ENCODE measurements at regions not wholly inside any gene's neighbourhood (a gene's known extent, or its start where the extent isn't known, plus 50 kb on each side); places are given as distances from the start of the nearest gene placed in this dataset.

DNA sequence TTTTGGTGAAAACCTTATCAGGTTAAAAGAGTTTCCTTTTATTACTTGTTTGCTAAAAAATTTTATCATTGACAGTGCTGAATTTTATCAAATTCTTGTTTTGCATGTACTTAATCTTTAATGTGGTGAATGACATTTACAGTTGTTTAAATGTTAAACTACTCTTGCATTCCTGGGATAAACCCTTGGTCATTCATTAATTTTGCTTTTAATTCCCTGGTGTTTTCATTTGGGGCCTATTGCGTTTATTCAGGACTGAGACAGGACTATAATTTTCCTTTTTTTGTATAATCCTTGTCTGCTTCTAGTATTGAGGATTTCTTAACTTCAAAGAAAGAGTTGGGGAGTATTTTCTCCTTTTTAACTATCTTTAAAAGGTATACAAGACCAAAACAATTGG lies 98.7 kb upstream of the TLL1 start:
- no peak for FAIRE-seq

More for the DNA sequence above, 98.7 kb upstream of the TLL1 start:
- peaks cover 4% of the 10 kb centered on the region for H3K9me1 ChIP-seq (replicated peaks; ENCODE audit: control insufficient read depth, extremely low read depth, insufficient read depth, low read length)
- no peak overlapping the region for H3K9ac ChIP-seq (replicated peaks; ENCODE audit: extremely low read depth, insufficient read depth, low read length)
- no peak overlapping the region for H3K4me3 ChIP-seq (replicated peaks in 1 of 3; ENCODE audit: insufficient read depth in 1 of 3, low read depth in 1 of 3, low read length in 3 of 3)
- no peaks in the 10 kb centered on the region for H3K36me3 ChIP-seq (ENCODE audit: control insufficient read depth in 2 of 2, extremely low read depth in 1 of 2, insufficient read depth in 2 of 2, low read length in 2 of 2)
- no peaks in the 10 kb centered on the region for H4K20me1 ChIP-seq (replicated peaks; ENCODE audit: control insufficient read depth, extremely low read depth, insufficient read depth, low read length)
- H3K79me2 ChIP-seq (ENCODE audit: control insufficient read depth, insufficient read depth, low read length), result no peaks in the 10 kb centered on the region
- no peak for DNase-seq (ENCODE audit: low read depth, low spot score)
- dilution Hi-C loops (cut with MboI; ENCODE audit: extremely low pct_ligation_motif_present, low sequenced_read_pairs) (no loop called here), intact Hi-C loops (cut with micrococcal nuclease) (no loop called here)
- CTCF ChIA-PET, result no interaction called here
- no peaks in the 10 kb centered on the region for H3K27me3 ChIP-seq (ENCODE audit: control insufficient read depth in 2 of 2, insufficient read depth in 2 of 2, low read length in 2 of 2)
- no peak overlapping the region for H3K27ac ChIP-seq (ENCODE audit: insufficient read depth, low read depth, low read length)
- no TSS peak for BruUV-seq (replicated peaks)
- no peaks in the 10 kb centered on the region for H3K9me3 ChIP-seq (replicated peaks; ENCODE audit: control insufficient read depth, insufficient read depth, low read length)
- TF ChIP-seq MYC (IDR thresholded peaks at IDR 0.05; ENCODE audit: low read depth, low read length) (no peak), POLR2A (IDR thresholded peaks at IDR 0.05; ENCODE audit: low read depth, low read length) (no peak), FOS (IDR thresholded peaks at IDR 0.05; ENCODE audit: borderline replicate concordance, insufficient read depth, low read length) (no peak), JUN (IDR thresholded peaks at IDR 0.05; ENCODE audit: borderline replicate concordance, insufficient read depth, insufficient read length, low read depth) (no peak), POLR2AphosphoS5 (IDR thresholded peaks at IDR 0.05; ENCODE audit: insufficient read depth, low read depth, low read length) (no peak), EZH2 (IDR thresholded peaks at IDR 0.05; ENCODE audit: borderline replicate concordance, low read depth, low read length, severe bottlenecking) (no peak), GATA2 (IDR thresholded peaks at IDR 0.05; ENCODE audit: insufficient read depth, insufficient read length, low read depth, low read length) (no peak)
- TF ChIP-seq, protein P1, sequence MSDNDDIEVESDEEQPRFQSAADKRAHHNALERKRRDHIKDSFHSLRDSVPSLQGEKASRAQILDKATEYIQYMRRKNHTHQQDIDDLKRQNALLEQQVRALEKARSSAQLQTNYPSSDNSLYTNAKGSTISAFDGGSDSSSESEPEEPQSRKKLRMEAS (IDR thresholded peaks at IDR 0.05; ENCODE audit: insufficient read depth, insufficient read length), result no peak
- TF ChIP-seq, protein P2, sequence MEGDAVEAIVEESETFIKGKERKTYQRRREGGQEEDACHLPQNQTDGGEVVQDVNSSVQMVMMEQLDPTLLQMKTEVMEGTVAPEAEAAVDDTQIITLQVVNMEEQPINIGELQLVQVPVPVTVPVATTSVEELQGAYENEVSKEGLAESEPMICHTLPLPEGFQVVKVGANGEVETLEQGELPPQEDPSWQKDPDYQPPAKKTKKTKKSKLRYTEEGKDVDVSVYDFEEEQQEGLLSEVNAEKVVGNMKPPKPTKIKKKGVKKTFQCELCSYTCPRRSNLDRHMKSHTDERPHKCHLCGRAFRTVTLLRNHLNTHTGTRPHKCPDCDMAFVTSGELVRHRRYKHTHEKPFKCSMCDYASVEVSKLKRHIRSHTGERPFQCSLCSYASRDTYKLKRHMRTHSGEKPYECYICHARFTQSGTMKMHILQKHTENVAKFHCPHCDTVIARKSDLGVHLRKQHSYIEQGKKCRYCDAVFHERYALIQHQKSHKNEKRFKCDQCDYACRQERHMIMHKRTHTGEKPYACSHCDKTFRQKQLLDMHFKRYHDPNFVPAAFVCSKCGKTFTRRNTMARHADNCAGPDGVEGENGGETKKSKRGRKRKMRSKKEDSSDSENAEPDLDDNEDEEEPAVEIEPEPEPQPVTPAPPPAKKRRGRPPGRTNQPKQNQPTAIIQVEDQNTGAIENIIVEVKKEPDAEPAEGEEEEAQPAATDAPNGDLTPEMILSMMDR (IDR thresholded peaks at IDR 0.05; ENCODE audit: extremely low read depth in 1 of 2, insufficient read depth in 1 of 2, low read depth in 1 of 2, low read length in 2 of 2), result no peak
- POLR2A ChIA-PET, result no interaction called here
- no peaks in the 10 kb centered on the region for H3K4me1 ChIP-seq (ENCODE audit: control insufficient read depth, extremely low read depth, insufficient read depth, low read length)
- no peak overlapping the region for H2AFZ ChIP-seq (ENCODE audit: low read depth, low read length)
- H3K4me2 ChIP-seq (ENCODE audit: insufficient read depth, low read length), result no peak overlapping the region
